PC-9 (cell line): ENCODE measurements at regions not wholly inside any gene's neighbourhood (a gene's known extent, or its start where the extent isn't known, plus 50 kb on each side); places are given as distances from the start of the nearest gene placed in this dataset.

Experiments used
- BruUV-seq: library from RNA; stranded (reverse); fragments of 400-500 nt; replicated peaks from 2 replicates; lab custom pipeline; 2021; lab: Mats Ljungman, UMichigan
- CTCF ChIA-PET: fragments of 300-600 bp; sonication (Branson Sonifier 250); formaldehyde crosslinking; loops from one replicate; lab custom pipeline; 2022; ENCODE audit warnings: antibody characterized with exemption; lab: Charles Lee
- POLR2A ChIA-PET: fragments of 300-600 bp; sonication (Branson Sonifier 250); formaldehyde crosslinking; loops from one replicate; lab custom pipeline; 2022; ENCODE audit warnings: antibody characterized with exemption; ENCODE audit not compliant: unreplicated experiment; lab: Charles Lee
- DNase-seq, 2 experiments: peaks; one replicate each; pipeline versions ENCODE4 v3.0.0 to v3.0.0-alpha.2; 2015 to 2022; ENCODE audit warnings: mixed read lengths in 1 of 2
- H2AFZ ChIP-seq: fragments of 200-600 bp; sonication (generic); 2 replicates; pipeline ENCODE4 v1.8.1; 2017; ENCODE audit warnings: antibody characterized with exemption
- H3F3A ChIP-seq: fragments of 200-600 bp; sonication (generic); 2 replicates; pipeline ENCODE4 v1.8.1; 2017; ENCODE audit warnings: antibody characterized with exemption, mild to moderate bottlenecking, low read depth; ENCODE audit not compliant: insufficient read depth
- H3K27ac ChIP-seq: fragments of 200-600 bp; sonication (generic); 2 replicates; pipeline ENCODE4 v1.6.1; 2016; ENCODE audit warnings: mixed run types
- H3K27me3 ChIP-seq: fragments of 200-600 bp; sonication (generic); 2 replicates; pipeline ENCODE4 v1.6.1; 2016; ENCODE audit warnings: low read depth, mixed run types; ENCODE audit not compliant: insufficient read depth
- H3K36me3 ChIP-seq: fragments of 200-600 bp; sonication (generic); 2 replicates; pipeline ENCODE4 v1.6.1; 2016; ENCODE audit warnings: low read depth, mixed run types
- H3K4me1 ChIP-seq: fragments of 200-600 bp; sonication (generic); replicated peaks from 2 replicates; pipeline ENCODE4 v1.6.1; 2016; ENCODE audit warnings: mixed run types; ENCODE audit not compliant: insufficient read depth
- H3K4me2 ChIP-seq: fragments of 200-600 bp; sonication (generic); 2 replicates; pipeline ENCODE4 v1.6.1; 2017; ENCODE audit warnings: mixed run types
- H3K4me3 ChIP-seq: fragments of 200-600 bp; sonication (generic); 2 replicates; pipeline ENCODE4 v1.6.1; 2016; ENCODE audit warnings: mixed run types
- H3K79me2 ChIP-seq: fragments of 200-600 bp; sonication (generic); 2 replicates; pipeline ENCODE4 v1.6.1; 2017; ENCODE audit warnings: low read depth, mixed run types
- H3K9me2 ChIP-seq: fragments of 200-600 bp; sonication (generic); 2 replicates; pipeline ENCODE4 v1.8.1; 2017; ENCODE audit warnings: mild to moderate bottlenecking; ENCODE audit not compliant: insufficient read depth
- H3K9me3 ChIP-seq: fragments of 200-600 bp; sonication (generic); 2 replicates; pipeline ENCODE4 v1.8.1; 2016; ENCODE audit warnings: low read depth; ENCODE audit not compliant: insufficient read depth
- H4K20me1 ChIP-seq: fragments of 200-600 bp; sonication (generic); 2 replicates; pipeline ENCODE4 v1.8.1; 2017; ENCODE audit not compliant: insufficient read depth
- EZH2 ChIP-seq: fragments of 200-600 bp; sonication (generic); IDR thresholded peaks from 2 replicates; pipeline ENCODE4 v1.8.0; 2017; ENCODE audit warnings: antibody characterized with exemption, low read depth
- intact Hi-C: fragments of 100-400 bp; cut with micrococcal nuclease; formaldehyde crosslinking; loops from one replicate; pipeline ENCODE4 v1.10.0; 2022; ENCODE audit not compliant: unreplicated experiment
- TF ChIP-seq, protein P1 (sequence below): fragments of 200-600 bp; sonication (generic); conservative IDR thresholded peaks from 2 replicates; pipeline ENCODE4 v1.6.1; 2017; ENCODE audit warnings: mixed run types, antibody characterized with exemption, mild to moderate bottlenecking, moderate library complexity

DNA sequence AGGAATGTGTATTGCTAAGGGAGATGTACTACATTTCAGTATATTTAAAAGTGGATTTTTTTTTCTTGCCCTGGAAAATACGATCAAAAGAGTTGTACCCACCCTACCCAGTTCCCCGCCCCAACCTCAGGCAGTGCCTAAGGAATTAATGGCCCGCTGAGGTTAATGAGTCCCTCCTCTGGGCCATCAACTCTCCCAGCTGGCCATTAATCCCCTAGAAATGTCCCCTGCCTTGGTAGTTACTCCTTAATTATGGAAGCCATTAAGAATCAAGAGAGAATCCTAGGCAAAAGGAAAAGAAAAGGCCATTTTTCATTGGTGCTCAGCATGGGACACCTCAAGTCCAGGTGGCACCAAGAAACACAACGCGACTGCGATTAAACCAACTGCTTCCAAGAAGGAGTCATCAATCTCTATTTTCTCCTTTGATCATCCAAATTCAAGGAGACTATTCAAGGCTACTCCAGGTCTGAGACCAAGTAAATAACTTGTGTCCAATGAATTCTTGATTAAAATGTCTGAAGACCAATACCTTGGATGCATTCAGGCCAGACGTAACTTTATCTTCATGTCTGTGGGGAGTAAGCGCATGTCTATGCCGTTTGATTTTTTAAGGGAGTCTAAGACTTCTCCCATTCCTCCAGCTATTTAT is 1962.2 kb upstream of the WWC1 start:
- H3K36me3 ChIP-seq, result no peaks in the 10 kb centered on the region
- H3K4me2 ChIP-seq, result no peak overlapping the region
- intact Hi-C loops, result no loop called here
- no peak overlapping the region for H3K27ac ChIP-seq
- no peaks in the 10 kb centered on the region for H3K9me2 ChIP-seq
- H3K27me3 ChIP-seq, result 0 out of 2 replicates have a peak, but pooled peaks cover 7% of the 10 kb centered on the region
- ChIA-PET POLR2A (interaction anchor here (0.7 kb wide), 1 partner anchor 561 kb away, joined by 6 read pairs; no protein-coding TSS in a partner anchor), CTCF (no interaction called here)
- H3K4me3 ChIP-seq, result no peak overlapping the region
- no peaks in the 10 kb centered on the region for H3K4me1 ChIP-seq
- TF ChIP-seq, protein P1, sequence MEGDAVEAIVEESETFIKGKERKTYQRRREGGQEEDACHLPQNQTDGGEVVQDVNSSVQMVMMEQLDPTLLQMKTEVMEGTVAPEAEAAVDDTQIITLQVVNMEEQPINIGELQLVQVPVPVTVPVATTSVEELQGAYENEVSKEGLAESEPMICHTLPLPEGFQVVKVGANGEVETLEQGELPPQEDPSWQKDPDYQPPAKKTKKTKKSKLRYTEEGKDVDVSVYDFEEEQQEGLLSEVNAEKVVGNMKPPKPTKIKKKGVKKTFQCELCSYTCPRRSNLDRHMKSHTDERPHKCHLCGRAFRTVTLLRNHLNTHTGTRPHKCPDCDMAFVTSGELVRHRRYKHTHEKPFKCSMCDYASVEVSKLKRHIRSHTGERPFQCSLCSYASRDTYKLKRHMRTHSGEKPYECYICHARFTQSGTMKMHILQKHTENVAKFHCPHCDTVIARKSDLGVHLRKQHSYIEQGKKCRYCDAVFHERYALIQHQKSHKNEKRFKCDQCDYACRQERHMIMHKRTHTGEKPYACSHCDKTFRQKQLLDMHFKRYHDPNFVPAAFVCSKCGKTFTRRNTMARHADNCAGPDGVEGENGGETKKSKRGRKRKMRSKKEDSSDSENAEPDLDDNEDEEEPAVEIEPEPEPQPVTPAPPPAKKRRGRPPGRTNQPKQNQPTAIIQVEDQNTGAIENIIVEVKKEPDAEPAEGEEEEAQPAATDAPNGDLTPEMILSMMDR, result no peak
- TF ChIP-seq EZH2, result no peak
- H2AFZ ChIP-seq, result no peak overlapping the region
- H3K9me3 ChIP-seq, result no peaks in the 10 kb centered on the region
- H4K20me1 ChIP-seq, result no peaks in the 10 kb centered on the region
- H3F3A ChIP-seq, result no peaks in the 10 kb centered on the region
- no TSS peak for BruUV-seq
- H3K79me2 ChIP-seq, result no peaks in the 10 kb centered on the region
- no peak for DNase-seq

DNA sequence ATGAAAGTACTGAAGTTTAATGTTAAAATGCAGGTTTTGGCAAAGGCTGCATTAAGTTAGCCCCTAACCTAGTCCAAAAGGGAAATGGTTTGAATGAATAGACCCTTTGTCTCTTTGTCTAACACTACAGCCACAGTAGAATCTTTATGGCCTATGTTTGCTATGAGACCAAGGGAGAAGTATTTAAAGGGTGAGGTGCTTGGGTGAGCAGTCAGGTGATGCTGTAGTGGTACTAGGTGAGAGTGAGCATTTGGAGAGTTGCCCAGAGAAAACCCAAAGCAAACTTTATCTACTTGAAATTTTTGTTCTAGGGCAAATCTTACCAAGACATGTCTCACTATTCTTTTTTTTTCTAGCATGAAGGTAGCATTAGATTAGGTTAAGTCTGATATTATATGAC is 1961.4 kb upstream of the WWC1 start:
- no peaks in the 10 kb centered on the region for H3K79me2 ChIP-seq
- no peaks in the 10 kb centered on the region for H3K27me3 ChIP-seq
- ChIA-PET CTCF (no interaction called here), POLR2A (interaction anchor here (0.7 kb wide), 1 partner anchor 562 kb away, joined by 6 read pairs; no protein-coding TSS in a partner anchor)
- intact Hi-C loops, result no loop called here
- no peaks in the 10 kb centered on the region for H3K9me3 ChIP-seq
- H3K4me2 ChIP-seq, result no peak overlapping the region
- H3K4me3 ChIP-seq, result no peak overlapping the region
- H2AFZ ChIP-seq, result no peak overlapping the region
- no peaks in the 10 kb centered on the region for H3K4me1 ChIP-seq
- no TSS peak for BruUV-seq
- DNase-seq, result no peak
- no peaks in the 10 kb centered on the region for H3F3A ChIP-seq
- TF ChIP-seq, protein P1, result no peak
- no peak for TF ChIP-seq EZH2
- H3K27ac ChIP-seq, result no peak overlapping the region
- H3K9me2 ChIP-seq, result no peaks in the 10 kb centered on the region
- no peaks in the 10 kb centered on the region for H4K20me1 ChIP-seq
- H3K36me3 ChIP-seq, result no peaks in the 10 kb centered on the region

DNA sequence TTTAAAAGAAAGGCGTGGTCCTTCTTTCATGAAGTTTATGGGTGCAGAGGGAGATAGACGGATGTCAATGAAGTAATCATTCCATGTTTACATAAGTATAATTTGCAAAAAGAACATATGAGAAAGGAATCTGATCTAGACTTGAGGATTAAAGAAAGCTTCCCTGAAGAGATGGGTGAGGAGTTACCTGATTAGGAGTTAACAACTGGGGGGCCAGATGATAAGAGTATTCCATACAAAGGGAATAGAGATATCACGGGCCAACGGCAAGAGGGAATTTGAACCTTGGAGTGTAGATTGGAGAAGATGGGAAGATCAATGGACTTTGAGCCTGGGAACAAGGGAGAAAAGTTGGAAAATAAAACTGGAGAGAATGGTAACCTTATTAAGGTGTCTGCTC is 1959.9 kb upstream of the WWC1 start:
- H3K9me3 ChIP-seq, result no peaks in the 10 kb centered on the region
- no peak for DNase-seq
- no peak overlapping the region for H3K4me2 ChIP-seq
- H3K36me3 ChIP-seq, result no peaks in the 10 kb centered on the region
- no peak for TF ChIP-seq EZH2
- TF ChIP-seq, protein P1, result no peak
- no peak overlapping the region for H3K27ac ChIP-seq
- no peaks in the 10 kb centered on the region for H4K20me1 ChIP-seq
- no peaks in the 10 kb centered on the region for H3F3A ChIP-seq
- intact Hi-C loops, result no loop called here
- H3K9me2 ChIP-seq, result no peaks in the 10 kb centered on the region
- no peak overlapping the region for H2AFZ ChIP-seq
- no TSS peak for BruUV-seq
- H3K4me3 ChIP-seq, result no peak overlapping the region
- no peaks in the 10 kb centered on the region for H3K4me1 ChIP-seq
- H3K79me2 ChIP-seq, result no peaks in the 10 kb centered on the region
- ChIA-PET CTCF (no interaction called here), POLR2A (no interaction called here)
- no peaks in the 10 kb centered on the region for H3K27me3 ChIP-seq
